ENCODE measurements at regions not wholly inside any gene's neighbourhood (a gene's known extent, or its start where the extent isn't known, plus 50 kb on each side); places are given as distances from the start of the nearest gene placed in this dataset.
"Not testable (repeated sequence)": the region's sequence is repeated elsewhere in the genome, so short reads cannot be mapped to it uniquely, and the experiment has no call there.

GRCh38 chr18:59799383-59800015 lies 100.3 kb upstream of the PMAIP1 start:
- no peak for DNase-seq

- no peak for DNase-seq
Measured at GRCh38 chr18:59795882-59796281, 98.7 kb upstream of the CCBE1 start.

GRCh38 chr18:59792353-59792752 lies 95.1 kb upstream of the CCBE1 start:
- DNase-seq = no peak

GRCh38 chr18:59790346-59790936 lies 93.2 kb upstream of the CCBE1 start:
- DNase-seq = not testable (repeated sequence)

- no peak for DNase-seq
Measured at GRCh38 chr18:59788791-59789106, 91.5 kb upstream of the CCBE1 start.

GRCh38 chr18:59787998-59788790 lies 91.0 kb upstream of the CCBE1 start:
- DNase-seq = no peak

- no peak for DNase-seq
Measured at GRCh38 chr18:59784694-59785093, 87.5 kb upstream of the CCBE1 start.

GRCh38 chr18:59783138-59783537 lies 85.9 kb upstream of the CCBE1 start:
- no peak for DNase-seq

- DNase-seq = no peak
Measured at GRCh38 chr18:59779979-59780378, 82.8 kb upstream of the CCBE1 start.

GRCh38 chr18:59778434-59778833 lies 81.2 kb upstream of the CCBE1 start:
- no peak for DNase-seq

GRCh38 chr18:59777636-59778035 lies 80.4 kb upstream of the CCBE1 start:
- no peak for DNase-seq

GRCh38 chr18:59769129-59769865 lies 72.1 kb upstream of the CCBE1 start:
- DNase-seq = no peak

- DNase-seq = no peak
Measured at GRCh38 chr18:59768409-59768808, 71.2 kb upstream of the CCBE1 start.

- DNase-seq = no peak
Measured at GRCh38 chr18:59767732-59768131, 70.5 kb upstream of the CCBE1 start.

- DNase-seq = no peak
Measured at GRCh38 chr18:59765343-59765742, 68.1 kb upstream of the CCBE1 start.

- DNase-seq = no peak
Measured at GRCh38 chr18:59764281-59764680, 67.1 kb upstream of the CCBE1 start.

- DNase-seq = no peak
Measured at GRCh38 chr18:59763541-59764136, 66.4 kb upstream of the CCBE1 start.

- DNase-seq = no peak
Measured at GRCh38 chr18:59760619-59761600, 63.7 kb upstream of the CCBE1 start.

GRCh38 chr18:59760212-59760611 lies 63.0 kb upstream of the CCBE1 start:
- no peak for DNase-seq

- DNase-seq = no peak
Measured at GRCh38 chr18:59758837-59759236, 61.6 kb upstream of the CCBE1 start.

- no peak for DNase-seq
Measured at GRCh38 chr18:59758106-59758505, 60.9 kb upstream of the CCBE1 start.

GRCh38 chr18:59752666-59753065 lies 55.4 kb upstream of the CCBE1 start:
- DNase-seq = no peak

Measured in stimulated activated CD4-positive, alpha-beta T cell treated with anti-CD3 and anti-CD28 coated beads, Interleukin-12 subunit alpha, Interleukin-12 subunit beta, amount 100 ng/mL, for 4 hours (primary cell).